Endothelial cell of umbilical vein (primary cell): ENCODE measurements at regions not wholly inside any gene's neighbourhood (a gene's known extent, or its start where the extent isn't known, plus 50 kb on each side); places are given as distances from the start of the nearest gene placed in this dataset.

Experiments
- BruUV-seq: library from RNA; stranded (reverse); fragments of 400-500 nt; replicated peaks from 2 replicates; lab custom pipeline; 2021; lab: Mats Ljungman, UMichigan
- CTCF ChIA-PET: fragments of 300-600, 350-600 bp; sonication (Branson Sonifier 250); formaldehyde crosslinking; loops from one replicate; lab custom pipeline; 2021; ENCODE audit warnings: antibody characterized with exemption, inconsistent platforms; lab: Charles Lee
- POLR2A ChIA-PET: fragments of 300-600, 350-600 bp; sonication (Branson Sonifier 250); formaldehyde crosslinking; loops from one replicate; lab custom pipeline; 2021; ENCODE audit warnings: antibody characterized with exemption, inconsistent platforms; lab: Charles Lee
- DNase-seq: peaks from one replicate; pipeline ENCODE4 v3.0.0-alpha.2; 2011; ENCODE audit warnings: low read depth, low spot score
- FAIRE-seq: peaks from 2 replicates; lab custom pipeline; 2011; peaks lifted over from hg19 to GRCh38; lab: Jason Lieb, UNC
- H2AFZ ChIP-seq: 2 replicates; pipeline ENCODE4 v1.6.0; 2012; ENCODE audit warnings: low read depth, low read length, control low read depth, inconsistent platforms
- H3K27ac ChIP-seq: 2 replicates; pipeline ENCODE4 v1.5.1; 2011; ENCODE audit warnings: low read depth, mild to moderate bottlenecking, control low read depth, low read length, moderate library complexity; ENCODE audit not compliant: insufficient read depth
- H3K27me3 ChIP-seq, 2 experiments: 2 replicates each; pipeline versions ENCODE4 v1.6.0 to v1.6.1; 2011; ENCODE audit warnings: low read length in 2 of 2, mixed read lengths in 1 of 2; ENCODE audit not compliant: control insufficient read depth in 2 of 2, insufficient read depth in 2 of 2
- H3K36me3 ChIP-seq, 2 experiments: 2 replicates in 1 of 2; 3 replicates in 1 of 2; pipeline ENCODE4 v1.5.1; 2011; ENCODE audit warnings: low read length in 2 of 2, mild to moderate bottlenecking in 1 of 2, moderate library complexity in 1 of 2; ENCODE audit not compliant: control insufficient read depth in 2 of 2, insufficient read depth in 2 of 2; ENCODE audit errors: extremely low read depth in 1 of 2
- H3K4me1 ChIP-seq: 3 replicates; pipeline ENCODE4 v1.5.1; 2011; ENCODE audit warnings: mild to moderate bottlenecking, low read length; ENCODE audit not compliant: control insufficient read depth, insufficient read depth; ENCODE audit errors: extremely low read depth
- H3K4me2 ChIP-seq: 2 replicates; pipeline ENCODE4 v1.6.1; 2011; ENCODE audit warnings: low read length, control low read depth, mixed read lengths; ENCODE audit not compliant: insufficient read depth
- H3K4me3 ChIP-seq, 3 experiments: fragments of 200-600 bp in 1 of 3; sonication (generic), shearing (Covaris generic) in 1 of 3; replicated peaks in 1 of 3; 2 replicates each; pipeline ENCODE4 v1.5.1; 2011 to 2016; ENCODE audit warnings: control low read depth in 3 of 3, low read length in 3 of 3, mild to moderate bottlenecking in 2 of 3, inconsistent platforms in 1 of 3, low read depth in 1 of 3, moderate library complexity in 1 of 3; ENCODE audit not compliant: insufficient read depth in 1 of 3
- H3K79me2 ChIP-seq: 2 replicates; pipeline ENCODE4 v1.6.0; 2012; ENCODE audit warnings: low read length, inconsistent platforms; ENCODE audit not compliant: control insufficient read depth, insufficient read depth
- H3K9ac ChIP-seq: replicated peaks from 2 replicates; pipeline ENCODE3; 2011; ENCODE audit warnings: low read length, control low read depth; ENCODE audit not compliant: insufficient read depth; ENCODE audit errors: extremely low read depth
- H3K9me1 ChIP-seq: replicated peaks from 3 replicates; pipeline ENCODE4 v1.6.0; 2011; ENCODE audit warnings: mild to moderate bottlenecking, low read length; ENCODE audit not compliant: control insufficient read depth, insufficient read depth; ENCODE audit errors: extremely low read depth
- H3K9me3 ChIP-seq: replicated peaks from 2 replicates; pipeline ENCODE4 v1.5.1; 2012; ENCODE audit warnings: low read length, inconsistent platforms; ENCODE audit not compliant: control insufficient read depth, insufficient read depth
- H4K20me1 ChIP-seq: replicated peaks from 2 replicates; pipeline ENCODE3; 2011; ENCODE audit warnings: mild to moderate bottlenecking, low read length; ENCODE audit not compliant: control insufficient read depth, insufficient read depth; ENCODE audit errors: extremely low read depth
- CTCF ChIP-seq, 2 donors: IDR thresholded peaks; 1 replicate in 1 of 2; 2 replicates in 1 of 2; pipeline ENCODE4 v1.5.1; 2011; ENCODE audit warnings: low read length in 2 of 2, mild to moderate bottlenecking in 2 of 2, moderate library complexity in 2 of 2, control low read depth in 1 of 2, inconsistent platforms in 1 of 2, low read depth in 1 of 2; ENCODE audit not compliant: insufficient read depth in 1 of 2; ENCODE audit errors: extremely low read depth in 1 of 2
- EZH2 ChIP-seq: IDR thresholded peaks from 2 replicates; pipeline ENCODE4 v1.6.1; 2012; ENCODE audit warnings: borderline replicate concordance, low read depth, mild to moderate bottlenecking, moderate library complexity, low read length, inconsistent platforms; ENCODE audit not compliant: severe bottlenecking
- FOS ChIP-seq: IDR thresholded peaks from 2 replicates; pipeline ENCODE4 v1.6.1; 2011; ENCODE audit warnings: mild to moderate bottlenecking, low read length, moderate library complexity, borderline replicate concordance; ENCODE audit not compliant: insufficient read depth
- GATA2 ChIP-seq: IDR thresholded peaks from 2 replicates; pipeline ENCODE4 v1.7.0; 2011; ENCODE audit warnings: low read depth, mild to moderate bottlenecking, moderate library complexity, mixed read lengths, low read length; ENCODE audit not compliant: insufficient read length, insufficient read depth
- JUN ChIP-seq: IDR thresholded peaks from 2 replicates; pipeline ENCODE4 v1.6.1; 2011; ENCODE audit warnings: borderline replicate concordance, low read depth; ENCODE audit not compliant: insufficient read length, insufficient read depth
- MAX ChIP-seq: IDR thresholded peaks from 2 replicates; pipeline ENCODE4 v1.6.1; 2011; ENCODE audit not compliant: insufficient read depth, insufficient read length
- MYC ChIP-seq: IDR thresholded peaks from one replicate; pipeline ENCODE4 v1.6.1; 2011; ENCODE audit warnings: mild to moderate bottlenecking, low read depth, low read length
- POLR2A ChIP-seq: IDR thresholded peaks from 2 replicates; pipeline ENCODE4 v1.6.1; 2012; ENCODE audit warnings: low read depth, mild to moderate bottlenecking, control low read depth, low read length
- POLR2AphosphoS5 ChIP-seq: IDR thresholded peaks from 2 replicates; pipeline ENCODE4 v1.6.1; 2012; ENCODE audit warnings: low read depth, mild to moderate bottlenecking, control low read depth, low read length, moderate library complexity; ENCODE audit not compliant: insufficient read depth
- dilution Hi-C: fragments of 300-500 bp; cut with MboI; formaldehyde crosslinking; loops from one replicate; pipeline ENCODE4 v1.15.0; 2019; ENCODE audit warnings: low sequenced_read_pairs; ENCODE audit not compliant: extremely low pct_ligation_motif_present
- intact Hi-C: fragments of 100-400 bp; cut with micrococcal nuclease; formaldehyde crosslinking; loops from one replicate; pipeline ENCODE4 v1.10.0; 2022

GRCh38 chr13:109385242-109385560 is 401.2 kb downstream of the IRS2 start:
- DNase-seq (no peak), FAIRE-seq (no peak)
- H3K79me2 ChIP-seq: no peaks in the 10 kb centered on the region
- H3K9me1 ChIP-seq: no peaks in the 10 kb centered on the region
- no peak overlapping the region for H3K27ac ChIP-seq
- no peak overlapping the region for H3K9ac ChIP-seq
- no peak for TF ChIP-seq GATA2
- no peak for TF ChIP-seq EZH2
- TF ChIP-seq POLR2AphosphoS5: no peak
- TF ChIP-seq FOS: no peak
- no peak for TF ChIP-seq CTCF (IDR thresholded peaks at IDR 0.05; ENCODE audit: extremely low read depth in 1 of 2, insufficient read depth in 1 of 2, low read depth in 1 of 2, low read length in 2 of 2)
- no peak for TF ChIP-seq MAX
- TF ChIP-seq JUN: no peak
- no peak for TF ChIP-seq MYC
- TF ChIP-seq POLR2A: no peak
- ChIA-PET POLR2A (no interaction called here), CTCF (no interaction called here)
- no peak overlapping the region for H3K4me3 ChIP-seq
- H2AFZ ChIP-seq: no peak overlapping the region
- H3K36me3 ChIP-seq: no peaks in the 10 kb centered on the region
- no peaks in the 10 kb centered on the region for H4K20me1 ChIP-seq
- dilution Hi-C loops: no loop called here
- BruUV-seq: no TSS peak
- intact Hi-C loops: no loop called here
- no peaks in the 10 kb centered on the region for H3K4me1 ChIP-seq
- H3K9me3 ChIP-seq: no peaks in the 10 kb centered on the region
- H3K27me3 ChIP-seq: no peaks in the 10 kb centered on the region
- H3K4me2 ChIP-seq: no peak overlapping the region
